Right ventricle myocardium inferior (tissue), 1 donor: ENCODE measurements at regions not wholly inside any gene's neighbourhood (a gene's known extent, or its start where the extent isn't known, plus 50 kb on each side); places are given as distances from the start of the nearest gene placed in this dataset.
"Not testable (repeated sequence)": the region's sequence is repeated elsewhere in the genome, so short reads cannot be mapped to it uniquely, and the experiment has no call there.

Experiments
- ATAC-seq: fragments of 200-7000 bp; cut with Tn5 transposase; one replicate; pipeline ENCODE4 v1.9.1; 2020; ENCODE audit warnings: mild to moderate bottlenecking, moderate library complexity
- DNase-seq: peaks from one replicate; pipeline ENCODE4 v3.0.0; 2021; ENCODE audit errors: missing footprints
- intact Hi-C: fragments of 100-400 bp; cut with DNase I; formaldehyde crosslinking; loops from one replicate; pipeline ENCODE4 v1.11.0; 2022
- donor health status: DM: no; HTN: yes; CAD: no; lungs with severe emphysema.

GRCh38 chr7:119545118-119545517 is 727.9 kb upstream of the KCND2 start:
- ATAC-seq: no peak
- DNase-seq: no peak
- intact Hi-C loops: no loop called here

GRCh38 chr7:119555788-119556187 is 717.2 kb upstream of the KCND2 start:
- ATAC-seq (no peak), DNase-seq (no peak)
- intact Hi-C loops: no loop called here

GRCh38 chr7:119556436-119556835 is 716.5 kb upstream of the KCND2 start:
- intact Hi-C loops: no loop called here
- DNase-seq (no peak), ATAC-seq (no peak)

DNA sequence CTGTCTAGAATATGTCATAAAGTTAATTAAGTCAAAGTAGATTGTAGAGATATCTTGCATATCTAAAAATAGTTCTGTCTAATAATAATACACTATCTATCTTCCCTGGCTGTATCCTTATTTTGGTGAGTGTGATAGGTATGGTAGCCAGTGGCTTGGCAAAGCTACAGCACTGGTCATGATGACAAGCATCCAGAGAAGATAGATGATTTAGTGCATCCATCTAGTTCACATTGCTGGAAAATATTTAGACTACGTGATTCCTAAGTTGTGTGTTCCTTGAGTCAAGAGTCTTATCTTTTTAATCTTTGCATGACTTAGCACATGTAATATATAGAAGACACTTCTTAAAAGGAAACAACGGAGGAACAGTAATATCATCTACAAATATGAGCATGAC is 711.2 kb upstream of the KCND2 start:
- DNase-seq: no peak
- intact Hi-C loops: no loop called here
- no peak for ATAC-seq

- no peak for DNase-seq
- no peak for ATAC-seq
- intact Hi-C loops: no loop called here
These were observed 710.1 kb upstream of the KCND2 start for GRCh38 chr7:119562839-119563238.

- DNase-seq (no peak), ATAC-seq (no peak)
- intact Hi-C loops: no loop called here
These were observed 701.3 kb upstream of the KCND2 start for GRCh38 chr7:119571666-119572065.

DNA sequence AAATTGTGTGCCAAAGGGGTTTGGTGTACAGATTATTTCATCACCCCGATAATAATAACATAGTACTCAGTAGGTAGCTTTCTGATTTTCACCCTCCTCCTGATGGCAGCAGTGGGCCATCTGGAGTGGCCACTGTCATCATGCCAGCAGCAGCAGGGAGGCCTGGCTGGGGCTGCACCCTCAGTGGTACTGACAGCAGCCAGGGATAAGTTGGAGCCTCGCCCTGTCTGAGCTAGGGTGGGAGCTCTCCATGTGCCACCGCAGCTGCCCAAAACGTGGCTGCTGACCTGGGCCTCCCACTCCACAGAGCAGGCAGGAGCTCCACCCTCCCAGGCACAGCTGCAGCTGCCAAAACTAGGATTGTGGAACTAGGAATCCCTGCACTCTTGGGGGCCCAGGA is 700.8 kb upstream of the KCND2 start:
- DNase-seq (peak; percentile 41), ATAC-seq (no peak)
- intact Hi-C loops: no loop called here

- no peak for ATAC-seq
- peak; percentile 49 for DNase-seq
- intact Hi-C loops: no loop called here
These were observed 700.4 kb upstream of the KCND2 start for GRCh38 chr7:119572541-119572940.

DNA sequence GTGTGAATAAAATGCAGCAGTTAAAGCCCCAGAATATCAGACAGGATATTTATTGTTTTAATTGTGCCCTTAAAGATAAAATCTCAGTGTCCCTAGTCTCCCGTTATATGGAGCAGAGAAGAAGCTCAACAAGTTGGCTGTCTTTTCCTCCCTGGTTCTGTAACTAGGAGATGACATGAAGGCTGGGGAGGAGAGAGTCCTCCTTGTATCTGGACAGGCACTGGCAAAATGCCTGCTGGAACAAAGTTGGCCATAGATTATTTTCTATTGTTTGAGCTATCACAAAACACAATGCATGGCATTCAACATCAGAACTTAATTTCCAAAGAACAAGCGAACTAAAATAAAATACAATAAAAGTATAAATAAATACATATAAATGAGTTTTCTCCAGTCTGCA is 694.9 kb upstream of the KCND2 start:
- ATAC-seq: no peak
- no peak for DNase-seq
- intact Hi-C loops: no loop called here

DNA sequence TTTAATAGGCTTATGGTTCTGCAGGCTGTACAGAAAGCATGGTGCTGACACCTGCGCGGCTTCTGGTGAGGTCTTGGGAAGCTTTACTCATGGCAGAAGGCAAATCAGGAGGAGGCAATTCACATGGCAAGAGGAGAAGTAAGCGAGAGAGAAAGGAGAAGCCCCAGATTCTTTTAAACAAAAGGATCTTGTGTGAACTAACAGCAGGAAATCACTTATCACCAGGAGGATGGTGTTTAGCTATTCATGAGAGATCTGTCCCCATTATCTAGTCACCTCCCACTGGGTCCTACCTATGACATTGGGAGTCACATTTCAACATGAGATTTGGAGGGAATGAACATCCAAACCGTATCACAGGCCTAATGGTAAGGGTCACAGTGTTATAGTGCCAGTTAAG is 678.0 kb upstream of the KCND2 start:
- intact Hi-C loops: no loop called here
- ATAC-seq: no peak
- DNase-seq: no peak

GRCh38 chr7:119596651-119597050 is 676.3 kb upstream of the KCND2 start:
- no peak for DNase-seq
- intact Hi-C loops: no loop called here
- no peak for ATAC-seq

- ATAC-seq (no peak), DNase-seq (no peak)
- intact Hi-C loops: no loop called here
These were observed 666.7 kb upstream of the KCND2 start for GRCh38 chr7:119606297-119606696.

DNA sequence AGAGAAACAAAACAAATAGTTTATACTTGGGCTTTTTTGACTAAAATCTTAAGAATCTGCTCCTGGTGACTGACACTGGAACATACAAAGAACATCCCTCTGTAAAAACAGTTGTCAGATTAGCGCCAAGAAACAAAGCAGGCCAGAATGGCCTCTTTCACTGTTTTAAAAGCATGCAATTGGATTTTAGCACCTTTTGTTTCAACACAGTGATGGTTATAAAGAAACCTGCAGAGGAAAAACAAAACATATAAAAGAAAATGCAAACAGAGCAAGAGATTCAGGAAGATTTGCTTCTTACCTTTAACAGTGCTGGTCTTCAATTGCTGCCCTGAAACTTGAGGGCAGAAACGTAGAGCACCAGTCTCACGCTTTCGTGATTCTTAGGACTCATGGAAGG is 652.2 kb upstream of the KCND2 start:
- no peak for DNase-seq
- intact Hi-C loops: no loop called here
- no peak for ATAC-seq

DNA sequence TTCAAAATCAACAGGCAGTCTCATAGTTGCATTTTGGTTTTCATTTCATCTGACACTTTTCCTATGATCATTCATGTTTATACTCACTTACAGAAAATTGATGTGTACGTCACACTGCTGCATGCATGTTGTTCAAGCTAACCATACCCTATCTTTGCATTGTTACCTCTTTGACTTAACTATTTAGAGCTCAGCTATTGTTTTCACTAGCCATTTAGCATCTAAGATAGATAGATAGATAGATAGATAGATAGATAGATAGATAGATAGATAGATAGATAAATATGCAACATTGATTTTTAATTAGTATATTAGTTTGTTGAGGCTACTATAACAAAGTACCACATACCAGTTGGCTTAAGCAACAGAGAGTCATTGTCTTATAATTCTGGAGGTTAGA is 649.5 kb upstream of the KCND2 start:
- DNase-seq: no peak
- no peak for ATAC-seq
- intact Hi-C loops: no loop called here

GRCh38 chr7:119630406-119630969 is 642.5 kb upstream of the KCND2 start:
- DNase-seq: no peak
- ATAC-seq: no peak
- intact Hi-C loops: no loop called here

- intact Hi-C loops, ATAC-seq, DNase-seq: not testable (repeated sequence)
These were observed 639.2 kb upstream of the KCND2 start for GRCh38 chr7:119633812-119634211.

DNA sequence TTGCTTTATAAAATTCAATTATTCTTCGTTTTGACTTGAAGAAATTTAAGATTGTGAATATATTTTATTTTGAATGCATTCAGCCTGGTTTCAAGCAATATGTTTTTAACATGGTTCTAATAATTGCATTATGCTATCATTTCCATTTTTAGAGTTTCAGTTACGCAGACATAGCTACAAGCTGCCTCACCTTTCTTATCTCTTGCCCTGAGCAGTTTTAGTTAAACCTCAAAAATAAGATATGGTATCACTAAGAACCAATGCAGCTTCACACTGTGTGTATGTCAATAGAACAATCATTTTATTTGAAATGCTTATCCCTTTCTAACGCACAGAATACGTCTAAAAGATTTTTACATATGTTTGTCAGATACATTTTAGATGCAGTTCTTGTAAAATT is 632.6 kb upstream of the KCND2 start:
- intact Hi-C loops: no loop called here
- DNase-seq: no peak
- ATAC-seq: no peak

DNA sequence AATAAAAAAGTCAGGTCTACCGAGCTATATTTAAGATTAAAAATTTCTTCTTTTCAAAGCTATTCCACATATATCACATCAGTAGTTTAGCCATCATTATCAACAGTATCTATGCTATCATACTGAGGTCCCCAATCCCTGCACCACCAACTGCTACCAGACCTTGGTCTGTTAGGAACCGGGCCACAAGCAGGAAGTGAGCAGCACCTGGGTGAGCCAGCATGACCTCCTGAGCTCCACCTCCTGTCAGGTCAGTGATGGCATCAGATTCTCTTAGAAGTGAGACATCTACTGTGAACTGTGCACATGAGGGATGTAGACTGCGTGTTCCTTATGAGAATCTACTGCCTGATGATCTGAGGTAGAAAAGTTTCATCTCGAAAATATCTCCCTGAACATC is 632.1 kb upstream of the KCND2 start:
- ATAC-seq (no peak), DNase-seq (no peak)
- intact Hi-C loops: no loop called here

DNA sequence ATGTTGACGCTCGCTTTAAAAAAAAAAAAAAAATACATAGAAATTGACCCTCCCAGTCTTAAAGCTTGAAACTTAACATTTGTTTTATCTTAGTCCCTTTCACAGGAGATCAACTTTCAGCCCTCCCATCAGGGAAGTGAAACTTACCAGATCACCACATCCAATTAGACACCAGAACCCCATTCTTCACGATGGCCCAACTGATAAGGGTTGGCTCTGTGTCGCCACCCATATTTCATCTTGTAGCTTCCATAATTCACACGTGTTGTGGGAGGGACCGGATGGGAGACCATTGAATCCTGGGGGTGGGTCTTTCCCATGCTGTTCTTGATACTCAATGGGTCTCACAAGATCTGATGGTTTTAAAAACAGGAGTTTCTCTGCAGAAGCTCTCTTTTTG is 629.4 kb upstream of the KCND2 start:
- ATAC-seq (no peak), DNase-seq (no peak)
- intact Hi-C loops: no loop called here

DNA sequence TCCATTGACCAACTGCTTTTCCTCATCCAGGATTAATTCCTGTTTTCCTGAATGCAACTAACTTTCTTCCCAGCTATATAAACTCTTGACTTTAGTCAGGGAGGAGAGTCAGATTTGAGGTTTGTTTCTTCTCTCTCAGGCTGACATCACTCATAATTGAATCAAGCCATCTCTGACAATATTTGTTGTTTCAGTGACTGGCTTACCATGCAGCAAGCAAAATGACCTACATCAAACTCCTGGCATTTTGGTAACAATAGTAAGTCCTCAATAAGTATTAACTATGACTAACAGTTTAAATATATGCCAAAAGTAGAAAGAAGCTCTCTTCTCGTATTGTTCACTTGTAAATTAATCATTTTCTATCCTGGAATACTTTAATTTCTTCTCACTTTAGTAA is 625.7 kb upstream of the KCND2 start:
- no peak for DNase-seq

GRCh38 chr7:119648752-119649151 is 624.2 kb upstream of the KCND2 start:
- DNase-seq, intact Hi-C loops, ATAC-seq: not testable (repeated sequence)

More for the DNA sequence above, 625.7 kb upstream of the KCND2 start:
- no peak for ATAC-seq
- intact Hi-C loops: no loop called here

DNA sequence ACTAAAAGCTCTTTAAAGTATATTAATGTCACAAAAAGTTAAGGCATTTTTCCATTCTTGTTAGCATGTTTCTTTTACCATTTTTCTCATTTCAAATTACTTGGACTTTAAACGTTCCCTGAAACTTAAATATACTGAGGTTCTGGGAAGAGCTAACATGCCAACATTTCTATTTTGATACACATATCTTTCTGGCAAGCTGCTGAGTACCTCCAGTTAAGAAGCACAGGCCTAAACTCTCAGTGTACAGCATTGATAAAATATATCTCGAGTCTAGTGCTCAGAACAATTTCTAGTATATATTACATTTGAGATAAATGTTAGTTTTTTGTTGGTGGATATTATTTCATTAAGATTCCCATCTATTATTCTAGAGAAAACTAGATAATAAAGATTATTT is 612.9 kb upstream of the KCND2 start:
- ATAC-seq (no peak), DNase-seq (no peak)
- intact Hi-C loops: no loop called here
